HepG2 (cell line): ENCODE measurements at regions not wholly inside any gene's neighbourhood (a gene's known extent, or its start where the extent isn't known, plus 50 kb on each side); places are given as distances from the start of the nearest gene placed in this dataset.

Experiments
- ATAC-seq: fragments of 200-7000 bp; cut with Tn5 transposase; 3 replicates; pipeline ENCODE4 v1.9.1; 2020; ENCODE audit warnings: mild to moderate bottlenecking, moderate library complexity
- BruUV-seq: library from RNA; stranded (reverse); fragments of 400-500 nt; replicated peaks from 2 replicates; lab custom pipeline; 2021; lab: Mats Ljungman, UMichigan
- CTCF ChIA-PET: fragments of 300-600 bp; formaldehyde crosslinking; extraction: SDS; loops from one replicate; lab custom pipeline; 2021; ENCODE audit warnings: low total read pairs, inconsistent platforms, low intra/inter-chr PET ratio; lab: Yijun Ruan, JAX
- POLR2A ChIA-PET: fragments of 350-600 bp; sonication (Branson Sonifier 250); formaldehyde crosslinking; loops from one replicate; lab custom pipeline; 2020; ENCODE audit warnings: antibody characterized with exemption, inconsistent platforms; lab: Yijun Ruan, JAX
- DNase-seq: peaks from one replicate; pipeline ENCODE4 v3.0.0-alpha.2; 2015; ENCODE audit warnings: low spot score
- FAIRE-seq: peaks from 3 replicates; lab custom pipeline; 2011; peaks lifted over from hg19 to GRCh38; lab: Jason Lieb, UNC
- H2AFZ ChIP-seq: one replicate; pipeline ENCODE4 v1.6.1; 2011; ENCODE audit warnings: low read length, inconsistent platforms
- H3K27ac ChIP-seq: fragments of 300-600 bp; 3 replicates; pipeline ENCODE4 v1.8.0; 2011; ENCODE audit warnings: mixed run types, mild to moderate bottlenecking, mixed read lengths, low read length, inconsistent platforms; ENCODE audit not compliant: insufficient read depth; ENCODE audit errors: extremely low read length
- H3K27me3 ChIP-seq, 2 experiments: fragments of 200-600 bp in 1 of 2; 2 replicates in 1 of 2; 3 replicates in 1 of 2; pipeline versions ENCODE4 v1.6.0 to v1.8.0; 2011; ENCODE audit warnings: low read length in 2 of 2, mild to moderate bottlenecking in 2 of 2, moderate library complexity in 2 of 2, inconsistent platforms in 1 of 2; ENCODE audit not compliant: insufficient read depth in 2 of 2, control insufficient read depth in 1 of 2
- H3K36me3 ChIP-seq, 2 experiments: fragments of 200-600 bp in 1 of 2; replicated peaks in 1 of 2; 2 replicates in 1 of 2; 3 replicates in 1 of 2; pipeline versions ENCODE4 v1.5.1 to v1.8.0; 2011; ENCODE audit warnings: low read length in 2 of 2, inconsistent platforms in 1 of 2; ENCODE audit not compliant: insufficient read depth in 2 of 2, control insufficient read depth in 1 of 2
- H3K4me1 ChIP-seq: 2 replicates; pipeline ENCODE4 v1.5.1; 2012; ENCODE audit warnings: low read length, inconsistent platforms; ENCODE audit not compliant: insufficient read depth
- H3K4me2 ChIP-seq: 2 replicates; pipeline ENCODE4 v1.6.0; 2011; ENCODE audit warnings: low read depth, low read length, inconsistent platforms
- H3K4me3 ChIP-seq, 3 experiments: fragments of 200-600 bp in 1 of 3; sonication (generic), shearing (Covaris generic) in 1 of 3; replicated peaks in 1 of 3; 2 replicates each; pipeline ENCODE4 v1.5.1; 2011 to 2016; ENCODE audit warnings: low read length in 3 of 3, inconsistent platforms in 2 of 3, low read depth in 2 of 3, mild to moderate bottlenecking in 2 of 3, control low read depth in 1 of 3, mixed read lengths in 1 of 3; ENCODE audit not compliant: insufficient read depth in 1 of 3
- H3K79me2 ChIP-seq: one replicate; pipeline ENCODE4 v1.6.1; 2011; ENCODE audit warnings: low read length, inconsistent platforms; ENCODE audit not compliant: insufficient read depth
- H3K9ac ChIP-seq: 2 replicates; pipeline ENCODE4 v1.6.0; 2011; ENCODE audit warnings: mild to moderate bottlenecking, low read depth, low read length, inconsistent platforms; ENCODE audit not compliant: insufficient read depth
- H3K9me3 ChIP-seq: 2 replicates; pipeline ENCODE4 v1.5.1; 2012; ENCODE audit warnings: mild to moderate bottlenecking, low read length
- H4K20me1 ChIP-seq: 2 replicates; pipeline ENCODE4 v1.6.0; 2011; ENCODE audit warnings: inconsistent platforms, mild to moderate bottlenecking, low read length, moderate library complexity; ENCODE audit not compliant: insufficient read depth
- CBX1 ChIP-seq: IDR thresholded peaks from one replicate; pipeline ENCODE4 v1.6.1; 2016; ENCODE audit warnings: antibody characterized with exemption, low read depth
- CCAR2 ChIP-seq: fragments of 200-400 bp; formaldehyde crosslinking; optimal IDR thresholded peaks from 2 replicates; pipeline ENCODE3; 2018; ENCODE audit warnings: low read depth, mild to moderate bottlenecking, low read length, moderate library complexity
- HCFC1 ChIP-seq: fragments of 150-350 bp; IDR thresholded peaks from 2 replicates; pipeline ENCODE4 v1.6.1; 2014; ENCODE audit warnings: low read depth, low read length
- NPAS2 ChIP-seq: sonication (generic); formaldehyde crosslinking; IDR thresholded peaks from 2 replicates; pipeline ENCODE4 v1.8.0; 2022; ENCODE audit warnings: mild to moderate bottlenecking, missing genetic modification reagents, borderline replicate concordance
- RFXANK ChIP-seq: IDR thresholded peaks from 2 replicates; pipeline ENCODE4 v1.6.1; 2016
- STAG1 ChIP-seq: sonication (generic); formaldehyde crosslinking; IDR thresholded peaks from 2 replicates; pipeline ENCODE4 v1.4.0; 2020; ENCODE audit warnings: missing genetic modification reagents
- THAP11 ChIP-seq: IDR thresholded peaks from 2 replicates; pipeline ENCODE4 v1.6.1; 2016; ENCODE audit warnings: missing biosample characterization, missing genetic modification reagents
- ZFP90 ChIP-seq: sonication (generic); formaldehyde crosslinking; IDR thresholded peaks from 2 replicates; pipeline ENCODE4 v1.8.0; 2022; ENCODE audit warnings: missing genetic modification reagents, mild to moderate bottlenecking, inconsistent platforms, borderline replicate concordance
- ZNF224 ChIP-seq: sonication (generic); formaldehyde crosslinking; IDR thresholded peaks from 2 replicates; pipeline ENCODE4 v1.5.0; 2020; ENCODE audit warnings: mild to moderate bottlenecking, missing genetic modification reagents
- ZNF292 ChIP-seq: sonication (generic); formaldehyde crosslinking; IDR thresholded peaks from 2 replicates; pipeline ENCODE4 v1.8.1; 2022; ENCODE audit warnings: mild to moderate bottlenecking, low read depth, missing genetic modification reagents, borderline replicate concordance
- ZNF431 ChIP-seq: sonication (generic); formaldehyde crosslinking; IDR thresholded peaks from 2 replicates; pipeline ENCODE4 v1.9.0; 2022; ENCODE audit warnings: missing genetic modification reagents, low read depth, mild to moderate bottlenecking, borderline replicate concordance
- ZNF883 ChIP-seq: sonication (generic); formaldehyde crosslinking; IDR thresholded peaks from 2 replicates; pipeline ENCODE4 v1.5.1; 2020; ENCODE audit warnings: mild to moderate bottlenecking, missing genetic modification reagents; ENCODE audit errors: not compliant biosample characterization
- ZSCAN30 ChIP-seq: sonication (generic); formaldehyde crosslinking; IDR thresholded peaks from 2 replicates; pipeline ENCODE4 v1.5.0; 2020; ENCODE audit warnings: mild to moderate bottlenecking, missing genetic modification reagents
- in situ Hi-C: cut with HindIII; loops from 2 replicates; pipeline ENCODE4 v1.10.0; 2017; ENCODE audit warnings: low pct_unique_long_range_greater_than_20kb; ENCODE audit not compliant: extremely low pct_ligation_motif_present
- intact Hi-C: fragments of 100-400 bp; cut with micrococcal nuclease; formaldehyde crosslinking; loops from one replicate; pipeline ENCODE4 v1.10.0; 2022; ENCODE audit not compliant: unreplicated experiment
- TF ChIP-seq, protein P1 (sequence below), 2 experiments: sonication (generic) in 1 of 2; formaldehyde crosslinking in 1 of 2; IDR thresholded peaks; 2 replicates each; pipeline versions ENCODE4 v1.6.1 to v1.9.0; 2014 to 2022; ENCODE audit warnings: antibody characterized with exemption in 1 of 2, borderline replicate concordance in 1 of 2, inconsistent platforms in 1 of 2, low read depth in 1 of 2, missing genetic modification reagents in 1 of 2
- TF ChIP-seq, protein P2 (sequence below): sonication (generic); formaldehyde crosslinking; conservative IDR thresholded peaks from 2 replicates; pipeline ENCODE4 v1.8.0; 2022; ENCODE audit warnings: low read depth, missing genetic modification reagents
- TF ChIP-seq, protein P3 (sequence below): sonication (generic); formaldehyde crosslinking; IDR thresholded peaks from 2 replicates; pipeline ENCODE4 v1.8.0; 2022; ENCODE audit warnings: missing genetic modification reagents, mild to moderate bottlenecking, borderline replicate concordance
- TF ChIP-seq, protein P4 (sequence below): IDR thresholded peaks from 2 replicates; pipeline ENCODE4 v1.6.1; 2016; ENCODE audit warnings: missing compliant biosample characterization, missing genetic modification reagents, borderline replicate concordance

DNA sequence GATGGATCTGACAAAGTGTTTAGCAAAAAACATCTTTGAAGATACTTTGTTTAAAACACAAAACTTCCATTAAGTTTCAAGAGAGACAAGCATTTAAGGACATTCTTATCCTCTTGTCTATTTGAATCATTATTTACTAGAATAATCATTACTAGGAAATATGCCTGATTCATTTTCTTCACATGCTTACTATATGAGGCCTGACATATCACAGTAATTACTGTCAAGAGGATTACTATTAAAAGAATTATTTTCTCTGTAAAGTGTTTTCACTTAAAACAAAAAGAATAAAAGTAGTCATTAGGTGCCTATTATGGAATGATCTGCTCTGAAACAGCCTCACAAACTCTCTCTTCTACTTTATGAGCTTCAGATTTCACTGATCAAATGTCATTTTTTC, 402.1 kb upstream of the MGAT4C start:
- Histone ChIP-seq H3K27me3 (no peaks in the 10 kb centered on the region), H3K9me3 (no peaks in the 10 kb centered on the region), H3K27ac (no peak overlapping the region), H3K4me2 (no peak overlapping the region), H2AFZ (no peak overlapping the region), H3K4me1 (no peaks in the 10 kb centered on the region), H3K36me3 (no peaks in the 10 kb centered on the region), H3K9ac (no peak overlapping the region), H3K79me2 (no peaks in the 10 kb centered on the region), H3K4me3 (no peak overlapping the region), H4K20me1 (no peaks in the 10 kb centered on the region)
- no peak for FAIRE-seq
- ATAC-seq = no peak
- in situ Hi-C loops = no loop called here
- intact Hi-C loops = no loop called here
- DNase-seq = no peak
- ChIA-PET CTCF (no interaction called here), POLR2A (no interaction called here)
- no TSS peak for BruUV-seq
- TF ChIP-seq ZNF431 (no peak), ZNF292 (CRISPR knock-in tag) (no peak), ZSCAN30 (CRISPR knock-in tag) (no peak), NPAS2 (CRISPR knock-in tag) (no peak), ZNF883 (CRISPR knock-in tag) (no peak), RFXANK (no peak), HCFC1 (no peak), ZNF224 (CRISPR knock-in tag) (no peak), CCAR2 (no peak), STAG1 (CRISPR knock-in tag) (no peak), ZFP90 (no peak), THAP11 (CRISPR knock-in tag) (no peak), CBX1 (no peak)
- TF ChIP-seq, protein P1, sequence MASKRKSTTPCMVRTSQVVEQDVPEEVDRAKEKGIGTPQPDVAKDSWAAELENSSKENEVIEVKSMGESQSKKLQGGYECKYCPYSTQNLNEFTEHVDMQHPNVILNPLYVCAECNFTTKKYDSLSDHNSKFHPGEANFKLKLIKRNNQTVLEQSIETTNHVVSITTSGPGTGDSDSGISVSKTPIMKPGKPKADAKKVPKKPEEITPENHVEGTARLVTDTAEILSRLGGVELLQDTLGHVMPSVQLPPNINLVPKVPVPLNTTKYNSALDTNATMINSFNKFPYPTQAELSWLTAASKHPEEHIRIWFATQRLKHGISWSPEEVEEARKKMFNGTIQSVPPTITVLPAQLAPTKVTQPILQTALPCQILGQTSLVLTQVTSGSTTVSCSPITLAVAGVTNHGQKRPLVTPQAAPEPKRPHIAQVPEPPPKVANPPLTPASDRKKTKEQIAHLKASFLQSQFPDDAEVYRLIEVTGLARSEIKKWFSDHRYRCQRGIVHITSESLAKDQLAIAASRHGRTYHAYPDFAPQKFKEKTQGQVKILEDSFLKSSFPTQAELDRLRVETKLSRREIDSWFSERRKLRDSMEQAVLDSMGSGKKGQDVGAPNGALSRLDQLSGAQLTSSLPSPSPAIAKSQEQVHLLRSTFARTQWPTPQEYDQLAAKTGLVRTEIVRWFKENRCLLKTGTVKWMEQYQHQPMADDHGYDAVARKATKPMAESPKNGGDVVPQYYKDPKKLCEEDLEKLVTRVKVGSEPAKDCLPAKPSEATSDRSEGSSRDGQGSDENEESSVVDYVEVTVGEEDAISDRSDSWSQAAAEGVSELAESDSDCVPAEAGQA (IDR thresholded peaks at IDR 0.05; ENCODE audit: low read depth) = no peak
- TF ChIP-seq, protein P1 (CRISPR knock-in tag; IDR thresholded peaks at IDR 0.05; ENCODE audit: borderline replicate concordance) = no peak
- TF ChIP-seq, protein P2, sequence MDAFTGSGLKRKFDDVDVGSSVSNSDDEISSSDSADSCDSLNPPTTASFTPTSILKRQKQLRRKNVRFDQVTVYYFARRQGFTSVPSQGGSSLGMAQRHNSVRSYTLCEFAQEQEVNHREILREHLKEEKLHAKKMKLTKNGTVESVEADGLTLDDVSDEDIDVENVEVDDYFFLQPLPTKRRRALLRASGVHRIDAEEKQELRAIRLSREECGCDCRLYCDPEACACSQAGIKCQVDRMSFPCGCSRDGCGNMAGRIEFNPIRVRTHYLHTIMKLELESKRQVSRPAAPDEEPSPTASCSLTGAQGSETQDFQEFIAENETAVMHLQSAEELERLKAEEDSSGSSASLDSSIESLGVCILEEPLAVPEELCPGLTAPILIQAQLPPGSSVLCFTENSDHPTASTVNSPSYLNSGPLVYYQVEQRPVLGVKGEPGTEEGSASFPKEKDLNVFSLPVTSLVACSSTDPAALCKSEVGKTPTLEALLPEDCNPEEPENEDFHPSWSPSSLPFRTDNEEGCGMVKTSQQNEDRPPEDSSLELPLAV (CRISPR knock-in tag) = no peak
- TF ChIP-seq, protein P3, sequence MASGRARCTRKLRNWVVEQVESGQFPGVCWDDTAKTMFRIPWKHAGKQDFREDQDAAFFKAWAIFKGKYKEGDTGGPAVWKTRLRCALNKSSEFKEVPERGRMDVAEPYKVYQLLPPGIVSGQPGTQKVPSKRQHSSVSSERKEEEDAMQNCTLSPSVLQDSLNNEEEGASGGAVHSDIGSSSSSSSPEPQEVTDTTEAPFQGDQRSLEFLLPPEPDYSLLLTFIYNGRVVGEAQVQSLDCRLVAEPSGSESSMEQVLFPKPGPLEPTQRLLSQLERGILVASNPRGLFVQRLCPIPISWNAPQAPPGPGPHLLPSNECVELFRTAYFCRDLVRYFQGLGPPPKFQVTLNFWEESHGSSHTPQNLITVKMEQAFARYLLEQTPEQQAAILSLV = no peak
- TF ChIP-seq, protein P4, sequence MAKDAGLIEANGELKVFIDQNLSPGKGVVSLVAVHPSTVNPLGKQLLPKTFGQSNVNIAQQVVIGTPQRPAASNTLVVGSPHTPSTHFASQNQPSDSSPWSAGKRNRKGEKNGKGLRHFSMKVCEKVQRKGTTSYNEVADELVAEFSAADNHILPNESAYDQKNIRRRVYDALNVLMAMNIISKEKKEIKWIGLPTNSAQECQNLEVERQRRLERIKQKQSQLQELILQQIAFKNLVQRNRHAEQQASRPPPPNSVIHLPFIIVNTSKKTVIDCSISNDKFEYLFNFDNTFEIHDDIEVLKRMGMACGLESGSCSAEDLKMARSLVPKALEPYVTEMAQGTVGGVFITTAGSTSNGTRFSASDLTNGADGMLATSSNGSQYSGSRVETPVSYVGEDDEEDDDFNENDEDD (CRISPR knock-in tag) = no peak
